ENCODE measurements at regions not wholly inside any gene's neighbourhood (a gene's known extent, or its start where the extent isn't known, plus 50 kb on each side); places are given as distances from the start of the nearest gene placed in this dataset.

GRCh38 chr4:12747154-12747553, 737.0 kb downstream of the RAB28 start:
- ChIA-PET CTCF (no interaction called here), POLR2A (ENCODE audit: unreplicated experiment) (no interaction called here)
- H3K36me3 ChIP-seq (ENCODE audit: low read depth), result no peaks in the 10 kb centered on the region
- no peaks in the 10 kb centered on the region for H4K20me1 ChIP-seq (ENCODE audit: insufficient read depth)
- H3K9me3 ChIP-seq (ENCODE audit: insufficient read depth, low read depth), result no peaks in the 10 kb centered on the region
- H3K27me3 ChIP-seq (ENCODE audit: insufficient read depth, low read depth), result no peaks in the 10 kb centered on the region
- H2AFZ ChIP-seq, result no peak overlapping the region
- no peaks in the 10 kb centered on the region for H3K9me2 ChIP-seq (ENCODE audit: insufficient read depth)
- TF ChIP-seq CTCF (conservative IDR thresholded peaks at IDR 0.05) (no peak), EZH2 (IDR thresholded peaks at IDR 0.05; ENCODE audit: low read depth) (no peak)
- H3K79me2 ChIP-seq (ENCODE audit: low read depth), result no peaks in the 10 kb centered on the region
- no TSS peak for BruUV-seq (replicated peaks)
- H3F3A ChIP-seq (ENCODE audit: insufficient read depth, low read depth), result no peaks in the 10 kb centered on the region
- DNase-seq, result no peak
- no peaks in the 10 kb centered on the region for H3K4me1 ChIP-seq (replicated peaks; ENCODE audit: insufficient read depth)
- no peak overlapping the region for H3K27ac ChIP-seq
- H3K4me2 ChIP-seq, result no peak overlapping the region
- no peak overlapping the region for H3K4me3 ChIP-seq
- intact Hi-C loops (cut with micrococcal nuclease; ENCODE audit: unreplicated experiment), result no loop called here

- Histone ChIP-seq H3K36me3 (ENCODE audit: low read depth) (no peaks in the 10 kb centered on the region), H4K20me1 (ENCODE audit: insufficient read depth) (no peaks in the 10 kb centered on the region), H2AFZ (no peak overlapping the region), H3K79me2 (ENCODE audit: low read depth) (no peaks in the 10 kb centered on the region), H3K9me3 (ENCODE audit: insufficient read depth, low read depth) (no peaks in the 10 kb centered on the region), H3F3A (ENCODE audit: insufficient read depth, low read depth) (no peaks in the 10 kb centered on the region), H3K4me1 (replicated peaks; ENCODE audit: insufficient read depth) (no peaks in the 10 kb centered on the region), H3K9me2 (ENCODE audit: insufficient read depth) (no peaks in the 10 kb centered on the region), H3K27me3 (ENCODE audit: insufficient read depth, low read depth) (no peaks in the 10 kb centered on the region), H3K27ac (no peak overlapping the region), H3K4me2 (no peak overlapping the region), H3K4me3 (no peak overlapping the region)
- DNase-seq, result no peak
- ChIA-PET CTCF (no interaction called here), POLR2A (ENCODE audit: unreplicated experiment) (no interaction called here)
- BruUV-seq (replicated peaks), result no TSS peak
- TF ChIP-seq EZH2 (IDR thresholded peaks at IDR 0.05; ENCODE audit: low read depth) (no peak), CTCF (conservative IDR thresholded peaks at IDR 0.05) (no peak)
- intact Hi-C loops (cut with micrococcal nuclease; ENCODE audit: unreplicated experiment), result no loop called here
Observed at GRCh38 chr4:12746221-12746620, 737.9 kb downstream of the RAB28 start.

- DNase-seq, result no peak
- Histone ChIP-seq H3K79me2 (ENCODE audit: low read depth) (no peaks in the 10 kb centered on the region), H3K9me2 (ENCODE audit: insufficient read depth) (no peaks in the 10 kb centered on the region), H3K36me3 (ENCODE audit: low read depth) (no peaks in the 10 kb centered on the region), H3F3A (ENCODE audit: insufficient read depth, low read depth) (no peaks in the 10 kb centered on the region), H2AFZ (no peak overlapping the region), H3K27ac (no peak overlapping the region), H4K20me1 (ENCODE audit: insufficient read depth) (no peaks in the 10 kb centered on the region), H3K27me3 (ENCODE audit: insufficient read depth, low read depth) (no peaks in the 10 kb centered on the region), H3K9me3 (ENCODE audit: insufficient read depth, low read depth) (no peaks in the 10 kb centered on the region), H3K4me3 (no peak overlapping the region), H3K4me2 (no peak overlapping the region), H3K4me1 (replicated peaks; ENCODE audit: insufficient read depth) (no peaks in the 10 kb centered on the region)
- ChIA-PET CTCF (no interaction called here), POLR2A (ENCODE audit: unreplicated experiment) (no interaction called here)
- no peak for TF ChIP-seq CTCF (conservative IDR thresholded peaks at IDR 0.05)
- TF ChIP-seq EZH2 (IDR thresholded peaks at IDR 0.05; ENCODE audit: low read depth), result no peak
- no TSS peak for BruUV-seq (replicated peaks)
- intact Hi-C loops (cut with micrococcal nuclease; ENCODE audit: unreplicated experiment), result no loop called here
Observed at GRCh38 chr4:12734586-12734985, 749.6 kb downstream of the RAB28 start.

Data from PC-9 (cell line).